MM.1S (cell line): ENCODE measurements at regions not wholly inside any gene's neighbourhood (a gene's known extent, or its start where the extent isn't known, plus 50 kb on each side); places are given as distances from the start of the nearest gene placed in this dataset.

Source experiments
- DNase-seq: peaks from one replicate; pipeline ENCODE4 v3.0.0-alpha.2; 2015
- H2AFZ ChIP-seq: fragments of 300-600 bp; sonication (generic); 2 replicates; pipeline ENCODE4 v1.6.0; 2016; ENCODE audit warnings: antibody characterized with exemption, low read length
- H3F3A ChIP-seq: fragments of 300-600 bp; sonication (generic); 2 replicates; pipeline ENCODE4 v1.6.1; 2016; ENCODE audit warnings: mild to moderate bottlenecking, antibody characterized with exemption, low read length, moderate library complexity, mixed read lengths; ENCODE audit not compliant: insufficient read depth
- H3K27ac ChIP-seq: fragments of 300-600 bp; sonication (generic); 2 replicates; pipeline ENCODE4 v1.5.1; 2016; ENCODE audit warnings: mild to moderate bottlenecking, low read length
- H3K27me3 ChIP-seq: fragments of 300-600 bp; sonication (generic); replicated peaks from 2 replicates; pipeline ENCODE4 v1.6.0; 2016; ENCODE audit warnings: low read length; ENCODE audit not compliant: insufficient read depth
- H3K36me3 ChIP-seq: fragments of 300-600 bp; sonication (generic); replicated peaks from 2 replicates; pipeline ENCODE4 v1.6.1; 2016; ENCODE audit warnings: mild to moderate bottlenecking, low read length, mixed read lengths; ENCODE audit not compliant: insufficient read depth
- H3K4me1 ChIP-seq: fragments of 300-600 bp; sonication (generic); 2 replicates; pipeline ENCODE4 v1.6.1; 2016; ENCODE audit warnings: low read length, mixed read lengths
- H3K4me2 ChIP-seq: fragments of 300-600 bp; sonication (generic); 2 replicates; pipeline ENCODE4 v1.6.0; 2016; ENCODE audit warnings: low read depth, low read length
- H3K4me3 ChIP-seq: fragments of 300-600 bp; sonication (generic); 2 replicates; pipeline ENCODE4 v1.5.1; 2016; ENCODE audit warnings: low read length, mixed read lengths
- H3K79me2 ChIP-seq: fragments of 300-600 bp; sonication (generic); 2 replicates; pipeline ENCODE4 v1.6.1; 2016; ENCODE audit warnings: mixed run types, low read length, mixed read lengths
- H3K9ac ChIP-seq: fragments of 300-600 bp; sonication (generic); 2 replicates; pipeline ENCODE4 v1.6.1; 2016; ENCODE audit warnings: low read length, mixed read lengths
- H3K9me2 ChIP-seq: fragments of 300-600 bp; sonication (generic); replicated peaks from 2 replicates; pipeline ENCODE4 v1.6.1; 2016; ENCODE audit warnings: mild to moderate bottlenecking, low read length, mixed read lengths; ENCODE audit not compliant: insufficient read depth
- H3K9me3 ChIP-seq: fragments of 300-600 bp; sonication (generic); replicated peaks from 2 replicates; pipeline ENCODE4 v1.6.1; 2016; ENCODE audit warnings: mild to moderate bottlenecking, low read length, mixed read lengths; ENCODE audit not compliant: insufficient read depth
- H4K20me1 ChIP-seq: fragments of 300-600 bp; sonication (generic); 2 replicates; pipeline ENCODE4 v1.6.1; 2016; ENCODE audit warnings: mild to moderate bottlenecking, low read length, moderate library complexity, mixed read lengths; ENCODE audit not compliant: insufficient read depth
- CTCF ChIP-seq: fragments of 300-600 bp; sonication (generic); IDR thresholded peaks from 2 replicates; pipeline ENCODE4 v1.5.1; 2016; ENCODE audit warnings: antibody characterized with exemption, low read length, mixed read lengths
- EZH2 ChIP-seq: fragments of 300-600 bp; sonication (generic); optimal IDR thresholded peaks from 2 replicates; pipeline ENCODE3; 2017; ENCODE audit warnings: low read depth, mild to moderate bottlenecking, antibody characterized with exemption, low read length, mixed read lengths
- EZH2phosphoT487 ChIP-seq: fragments of 300-600 bp; sonication (generic); IDR thresholded peaks from 2 replicates; pipeline ENCODE4 v1.6.1; 2018; ENCODE audit warnings: antibody characterized with exemption, low read length

GRCh38 chr6:105714846-105715245, 312.0 kb upstream of the PREP start:
- Histone ChIP-seq H3K9me2 (no peaks in the 10 kb centered on the region), H3K27me3 (no peaks in the 10 kb centered on the region), H3F3A (no peaks in the 10 kb centered on the region), H3K27ac (no peak overlapping the region), H3K9me3 (no peaks in the 10 kb centered on the region), H4K20me1 (no peaks in the 10 kb centered on the region), H2AFZ (no peak overlapping the region), H3K4me1 (no peaks in the 10 kb centered on the region), H3K79me2 (no peaks in the 10 kb centered on the region), H3K4me3 (no peak overlapping the region), H3K4me2 (no peak overlapping the region), H3K9ac (no peak overlapping the region), H3K36me3 (no peaks in the 10 kb centered on the region)
- DNase-seq, result no peak
- no peak for TF ChIP-seq EZH2phosphoT487
- no peak for TF ChIP-seq CTCF
- no peak for TF ChIP-seq EZH2

GRCh38 chr6:105713474-105714118, 310.7 kb upstream of the PREP start:
- no peaks in the 10 kb centered on the region for H3K9me3 ChIP-seq
- no peak overlapping the region for H3K9ac ChIP-seq
- H3K36me3 ChIP-seq, result no peaks in the 10 kb centered on the region
- no peak overlapping the region for H2AFZ ChIP-seq
- no peak for DNase-seq
- no peak overlapping the region for H3K4me3 ChIP-seq
- H3K79me2 ChIP-seq, result no peaks in the 10 kb centered on the region
- H3K27me3 ChIP-seq, result no peaks in the 10 kb centered on the region
- no peak overlapping the region for H3K4me2 ChIP-seq
- no peaks in the 10 kb centered on the region for H3K4me1 ChIP-seq
- no peaks in the 10 kb centered on the region for H4K20me1 ChIP-seq
- no peak overlapping the region for H3K27ac ChIP-seq
- H3F3A ChIP-seq, result no peaks in the 10 kb centered on the region
- H3K9me2 ChIP-seq, result no peaks in the 10 kb centered on the region
- TF ChIP-seq CTCF (no peak), EZH2phosphoT487 (no peak), EZH2 (no peak)

- no peak overlapping the region for H3K9ac ChIP-seq
- H2AFZ ChIP-seq, result no peak overlapping the region
- TF ChIP-seq EZH2, result no peak
- no peak for TF ChIP-seq CTCF
- TF ChIP-seq EZH2phosphoT487, result no peak
- H3K4me1 ChIP-seq, result no peaks in the 10 kb centered on the region
- H3K9me3 ChIP-seq, result no peaks in the 10 kb centered on the region
- no peaks in the 10 kb centered on the region for H4K20me1 ChIP-seq
- H3K36me3 ChIP-seq, result no peaks in the 10 kb centered on the region
- H3K79me2 ChIP-seq, result no peaks in the 10 kb centered on the region
- no peak for DNase-seq
- no peaks in the 10 kb centered on the region for H3K27me3 ChIP-seq
- H3K27ac ChIP-seq, result no peak overlapping the region
- H3K4me2 ChIP-seq, result no peak overlapping the region
- H3K4me3 ChIP-seq, result no peak overlapping the region
- H3F3A ChIP-seq, result no peaks in the 10 kb centered on the region
- no peaks in the 10 kb centered on the region for H3K9me2 ChIP-seq
Measured at GRCh38 chr6:105711216-105711615, 308.3 kb upstream of the PREP start.
